ENCODE measurements at regions not wholly inside any gene's neighbourhood (a gene's known extent, or its start where the extent isn't known, plus 50 kb on each side); places are given as distances from the start of the nearest gene placed in this dataset.

DNA sequence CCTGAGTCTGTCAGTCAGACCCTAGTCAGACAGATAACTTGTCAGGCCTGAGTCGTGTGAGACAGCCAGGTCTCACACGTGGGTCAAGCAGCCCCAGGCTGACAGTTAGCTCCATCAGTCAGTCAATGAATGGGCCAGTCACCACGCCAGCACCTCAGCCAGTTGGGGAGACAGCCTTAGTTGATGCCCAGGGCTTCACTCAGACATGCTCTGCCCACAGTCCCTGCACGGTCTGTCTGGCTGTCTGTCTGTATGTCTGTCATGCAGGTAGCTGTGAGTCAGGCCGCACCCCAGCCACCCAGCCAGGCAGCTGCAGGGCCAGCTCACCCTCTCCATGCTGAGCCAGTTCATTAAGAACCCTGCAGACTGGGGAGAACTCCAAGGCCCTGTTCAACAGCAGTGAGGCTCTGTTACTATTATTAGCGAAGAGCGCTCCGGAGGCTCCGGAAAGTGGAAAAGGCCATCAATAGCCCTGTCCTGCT is 141.1 kb upstream of the PCBD1 start:
- TF ChIP-seq, protein P1, sequence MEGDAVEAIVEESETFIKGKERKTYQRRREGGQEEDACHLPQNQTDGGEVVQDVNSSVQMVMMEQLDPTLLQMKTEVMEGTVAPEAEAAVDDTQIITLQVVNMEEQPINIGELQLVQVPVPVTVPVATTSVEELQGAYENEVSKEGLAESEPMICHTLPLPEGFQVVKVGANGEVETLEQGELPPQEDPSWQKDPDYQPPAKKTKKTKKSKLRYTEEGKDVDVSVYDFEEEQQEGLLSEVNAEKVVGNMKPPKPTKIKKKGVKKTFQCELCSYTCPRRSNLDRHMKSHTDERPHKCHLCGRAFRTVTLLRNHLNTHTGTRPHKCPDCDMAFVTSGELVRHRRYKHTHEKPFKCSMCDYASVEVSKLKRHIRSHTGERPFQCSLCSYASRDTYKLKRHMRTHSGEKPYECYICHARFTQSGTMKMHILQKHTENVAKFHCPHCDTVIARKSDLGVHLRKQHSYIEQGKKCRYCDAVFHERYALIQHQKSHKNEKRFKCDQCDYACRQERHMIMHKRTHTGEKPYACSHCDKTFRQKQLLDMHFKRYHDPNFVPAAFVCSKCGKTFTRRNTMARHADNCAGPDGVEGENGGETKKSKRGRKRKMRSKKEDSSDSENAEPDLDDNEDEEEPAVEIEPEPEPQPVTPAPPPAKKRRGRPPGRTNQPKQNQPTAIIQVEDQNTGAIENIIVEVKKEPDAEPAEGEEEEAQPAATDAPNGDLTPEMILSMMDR (IDR thresholded peaks at IDR 0.05; ENCODE audit: insufficient read depth, low read depth, low read length) = no peak
- H3K4me3 ChIP-seq (ENCODE audit: low read depth, low read length) = no peak overlapping the region
- no peak for DNase-seq (ENCODE audit: low read depth)

DNA sequence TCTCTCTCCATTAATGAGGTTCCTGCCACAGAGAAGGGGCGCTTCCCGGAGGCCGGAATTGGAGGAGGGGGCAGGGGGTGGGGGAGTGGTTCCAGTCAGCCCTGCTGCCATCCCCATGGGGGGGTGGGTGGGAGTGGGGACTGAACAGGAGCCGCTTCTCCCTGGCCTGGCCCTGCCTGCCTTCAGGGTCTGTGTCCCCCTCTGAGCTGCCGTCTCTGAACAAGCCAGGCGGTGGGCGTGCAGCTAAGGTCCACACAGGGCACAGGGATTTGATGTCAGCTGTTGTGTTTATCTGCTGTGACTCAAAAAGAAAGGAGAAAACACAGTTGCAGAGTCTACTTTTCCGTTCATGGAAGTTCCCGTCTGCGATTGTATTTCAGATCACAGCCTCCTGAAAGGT is 141.5 kb upstream of the PCBD1 start:
- no peak overlapping the region for H3K4me3 ChIP-seq (ENCODE audit: low read depth, low read length)
- no peak for DNase-seq (ENCODE audit: low read depth)
- TF ChIP-seq, protein P1 (IDR thresholded peaks at IDR 0.05; ENCODE audit: insufficient read depth, low read depth, low read length) = no peak

DNA sequence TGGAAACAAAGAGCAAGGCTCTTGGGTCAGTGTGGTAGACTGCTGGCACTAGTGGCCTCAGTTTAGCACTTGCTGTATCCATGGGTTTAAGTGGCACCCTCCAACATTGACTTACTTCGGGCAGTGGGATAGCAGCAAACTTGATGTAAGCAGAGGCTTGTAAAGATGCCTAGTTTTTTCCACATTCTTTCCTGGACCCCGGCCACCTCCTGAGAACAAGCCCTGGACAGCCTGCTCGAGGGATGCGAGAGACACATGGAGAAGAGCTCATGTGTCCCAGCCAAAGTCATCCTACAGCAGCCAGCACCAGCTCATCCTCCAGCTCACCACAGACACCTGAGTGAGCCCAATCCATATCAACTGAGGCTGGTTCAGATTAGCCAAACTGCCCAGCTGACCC is 142.7 kb upstream of the PCBD1 start:
- TF ChIP-seq, protein P1 (IDR thresholded peaks at IDR 0.05; ENCODE audit: insufficient read depth, low read depth, low read length) = no peak
- no peak for DNase-seq (ENCODE audit: low read depth)
- no peak overlapping the region for H3K4me3 ChIP-seq (ENCODE audit: low read depth, low read length)

DNA sequence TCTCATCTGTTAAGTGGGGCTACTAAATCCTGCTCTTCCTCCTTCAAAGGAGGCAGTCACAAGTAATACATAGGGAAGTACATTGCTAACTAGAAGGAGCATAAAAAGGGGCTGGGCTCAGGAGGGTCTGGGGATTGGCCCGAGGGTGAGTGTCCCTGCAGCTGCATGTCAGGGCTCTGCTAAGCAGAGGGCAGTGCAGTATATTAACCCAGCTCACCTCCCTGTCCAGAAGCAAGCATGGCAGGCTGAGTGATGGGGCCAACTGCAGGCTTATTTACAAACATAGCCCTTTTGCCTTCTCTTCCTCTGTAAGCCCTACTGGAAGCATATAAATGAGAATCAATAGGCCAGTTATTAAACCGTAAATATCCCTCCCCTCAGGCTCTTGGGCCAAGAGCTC is 143.2 kb upstream of the PCBD1 start:
- no peak for DNase-seq (ENCODE audit: low read depth)
- TF ChIP-seq, protein P1 (IDR thresholded peaks at IDR 0.05; ENCODE audit: insufficient read depth, low read depth, low read length) = no peak
- no peak overlapping the region for H3K4me3 ChIP-seq (ENCODE audit: low read depth, low read length)

DNA sequence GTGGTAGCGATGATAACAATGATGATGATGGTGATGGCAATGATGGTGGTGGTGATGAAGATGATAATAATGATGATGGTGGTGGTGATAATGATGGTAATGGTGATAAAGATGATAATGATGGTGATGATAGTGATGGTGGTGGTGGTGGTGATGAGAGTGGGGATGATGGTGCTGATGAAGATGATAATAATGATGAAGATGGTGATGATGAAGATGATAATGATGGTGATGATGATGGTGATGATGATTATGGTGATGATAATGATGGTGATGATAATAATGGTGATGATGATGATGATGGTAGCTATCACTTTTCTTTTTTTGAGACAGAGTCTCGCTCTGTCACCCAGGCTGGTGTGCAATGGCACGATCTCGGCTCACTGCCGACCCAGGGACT is 144.5 kb upstream of the PCBD1 start:
- TF ChIP-seq, protein P1 (IDR thresholded peaks at IDR 0.05; ENCODE audit: insufficient read depth, low read depth, low read length) = no peak
- DNase-seq (ENCODE audit: low read depth) = no peak
- no peak overlapping the region for H3K4me3 ChIP-seq (ENCODE audit: low read depth, low read length)

DNA sequence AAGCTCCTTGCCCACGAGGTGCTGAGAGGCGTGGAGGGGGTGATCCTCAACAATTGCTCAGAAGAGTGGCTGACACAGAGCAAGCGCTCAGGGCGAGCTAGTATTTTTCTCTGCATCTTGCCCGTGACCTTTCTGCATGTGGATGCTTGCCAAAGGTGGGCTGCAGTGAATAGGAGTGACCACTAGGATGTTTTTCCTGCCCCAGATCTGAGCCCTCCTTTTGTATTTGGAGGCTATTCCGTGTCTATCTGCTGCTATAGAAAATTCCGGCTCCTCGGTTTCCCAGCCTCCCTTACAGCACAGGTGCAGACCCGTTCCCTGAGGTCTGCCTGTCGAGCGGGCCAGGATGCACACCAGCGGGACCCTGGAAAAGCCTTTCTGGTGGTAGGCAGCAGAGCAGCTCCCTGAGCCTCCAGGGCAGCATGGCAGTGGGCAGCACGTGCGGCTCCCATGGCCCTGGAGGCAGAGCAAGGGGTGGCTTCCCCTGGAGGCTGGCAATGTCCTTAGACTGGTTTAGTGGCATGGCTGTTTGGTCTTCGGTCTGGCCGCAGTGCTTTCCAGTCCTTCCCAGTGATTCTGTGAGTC is 145.1 kb upstream of the PCBD1 start:
- no peak overlapping the region for H3K4me3 ChIP-seq (ENCODE audit: low read depth, low read length)
- TF ChIP-seq, protein P1 (IDR thresholded peaks at IDR 0.05; ENCODE audit: insufficient read depth, low read depth, low read length) = no peak
- no peak for DNase-seq (ENCODE audit: low read depth)

All from fibroblast of villous mesenchyme (primary cell).